ENCODE measurements at regions not wholly inside any gene's neighbourhood (a gene's known extent, or its start where the extent isn't known, plus 50 kb on each side); places are given as distances from the start of the nearest gene placed in this dataset.

DNA sequence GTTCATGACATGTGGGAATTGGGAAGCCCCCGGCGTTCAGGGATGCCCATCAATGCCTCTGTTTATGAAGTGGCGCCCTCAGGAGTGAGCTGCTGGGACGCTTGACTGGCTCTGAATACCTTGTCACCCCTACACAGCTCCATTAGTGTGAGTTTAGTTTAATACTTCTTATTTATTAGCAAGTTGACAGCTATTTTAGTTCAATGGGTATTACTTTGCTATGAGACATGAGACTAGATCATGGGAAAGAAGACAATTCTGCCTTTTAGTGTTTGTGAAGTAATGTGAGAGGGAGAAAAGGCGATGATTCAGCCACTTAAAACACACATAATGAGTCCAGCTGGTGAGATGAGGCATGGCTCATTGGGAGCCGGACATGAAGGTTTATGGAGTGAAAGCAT, 678.5 kb downstream of the NR2F2 start:
- TF ChIP-seq CTCF (IDR thresholded peaks at IDR 0.05; ENCODE audit: low read depth, low read length) = no peak
- DNase-seq (ENCODE audit: low read depth in 2 of 2) = peak in 1 of 2 donors; percentile 48

GRCh38 chr15:97012986-97013385, 682.5 kb downstream of the NR2F2 start:
- TF ChIP-seq CTCF (IDR thresholded peaks at IDR 0.05; ENCODE audit: low read depth, low read length) = no peak
- DNase-seq (ENCODE audit: low read depth in 2 of 2) = no peak
- H3K4me3 ChIP-seq (replicated peaks in 1 of 2; ENCODE audit: low read depth in 2 of 2, low read length in 2 of 2) = no peak overlapping the region

More for the DNA sequence above, 678.5 kb downstream of the NR2F2 start:
- no peak overlapping the region for H3K4me3 ChIP-seq (replicated peaks in 1 of 2; ENCODE audit: low read depth in 2 of 2, low read length in 2 of 2)

DNA sequence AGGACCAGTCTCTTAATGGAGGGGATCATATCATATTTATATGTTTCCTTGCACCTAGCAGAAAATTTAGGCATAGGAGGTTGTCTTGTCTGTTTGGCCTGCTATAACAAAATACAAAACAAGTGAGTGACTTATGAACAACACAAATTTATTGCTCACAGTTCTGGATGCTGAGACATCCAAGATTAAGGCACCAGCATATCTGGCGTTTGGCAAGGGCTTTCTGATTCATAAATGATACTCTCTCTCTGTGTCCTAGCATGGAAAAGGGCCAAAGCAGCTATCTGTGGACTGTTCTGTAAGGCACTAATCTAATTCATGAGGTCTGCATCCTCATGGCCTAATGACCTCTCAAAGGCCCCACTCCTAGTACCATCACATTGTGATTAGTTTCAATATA, 683.0 kb downstream of the NR2F2 start:
- no peak for TF ChIP-seq CTCF (IDR thresholded peaks at IDR 0.05; ENCODE audit: low read depth, low read length)
- no peak overlapping the region for H3K4me3 ChIP-seq (replicated peaks in 1 of 2; ENCODE audit: low read depth in 2 of 2, low read length in 2 of 2)
- DNase-seq (ENCODE audit: low read depth in 2 of 2) = no peak

DNA sequence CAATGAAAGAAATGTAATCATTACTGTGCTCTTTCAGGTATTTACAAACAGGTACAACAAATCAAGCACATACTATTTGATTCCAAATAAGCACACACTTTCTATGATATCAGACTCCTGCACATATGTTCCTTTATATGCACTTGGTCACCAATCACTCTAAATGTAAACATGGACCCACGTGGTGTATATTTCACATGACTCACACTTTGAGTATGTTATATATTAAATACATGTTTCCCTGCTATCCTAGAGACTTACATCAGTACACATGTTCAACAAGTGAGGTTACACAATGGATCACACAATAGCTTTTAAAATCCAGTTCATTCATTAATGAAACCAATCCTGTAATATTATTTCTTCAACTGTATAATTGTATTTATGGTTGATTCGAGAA, 683.5 kb downstream of the NR2F2 start:
- H3K4me3 ChIP-seq (replicated peaks in 1 of 2; ENCODE audit: low read depth in 2 of 2, low read length in 2 of 2) = no peak overlapping the region
- no peak for TF ChIP-seq CTCF (IDR thresholded peaks at IDR 0.05; ENCODE audit: low read depth, low read length)
- no peak for DNase-seq (ENCODE audit: low read depth in 2 of 2)

GRCh38 chr15:97023488-97023844, 693.0 kb downstream of the NR2F2 start:
- TF ChIP-seq CTCF (IDR thresholded peaks at IDR 0.05; ENCODE audit: low read depth, low read length) = no peak
- no peak for DNase-seq (ENCODE audit: low read depth in 2 of 2)
- H3K4me3 ChIP-seq (replicated peaks in 1 of 2; ENCODE audit: low read depth in 2 of 2, low read length in 2 of 2) = no peak overlapping the region

- H3K4me3 ChIP-seq (replicated peaks in 1 of 2; ENCODE audit: low read depth in 2 of 2, low read length in 2 of 2) = no peak overlapping the region
- DNase-seq (ENCODE audit: low read depth in 2 of 2) = peak in 1 of 2 donors; percentile 43
- TF ChIP-seq CTCF (IDR thresholded peaks at IDR 0.05; ENCODE audit: low read depth, low read length) = no peak
Observed at GRCh38 chr15:97026781-97027180, 696.3 kb downstream of the NR2F2 start.

DNA sequence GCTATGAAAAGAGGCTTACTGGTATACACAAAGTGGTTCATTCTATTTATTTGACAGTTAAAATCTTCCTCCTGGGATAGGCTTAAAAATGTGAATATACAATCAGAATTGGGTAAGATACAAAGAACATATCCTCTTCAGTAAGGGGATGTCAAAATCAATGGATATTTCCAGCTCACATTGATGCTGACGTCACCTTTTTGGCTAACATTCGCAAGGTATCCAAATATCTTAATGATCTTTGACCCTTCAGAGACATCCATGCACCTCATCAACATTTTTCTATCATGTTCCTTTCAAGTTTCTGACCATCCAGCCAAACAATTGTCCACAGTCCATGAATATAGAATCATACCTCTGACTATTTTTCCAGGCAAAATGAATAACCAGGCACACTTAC, 697.3 kb downstream of the NR2F2 start:
- H3K4me3 ChIP-seq (replicated peaks in 1 of 2; ENCODE audit: low read depth in 2 of 2, low read length in 2 of 2) = no peak overlapping the region
- TF ChIP-seq CTCF (IDR thresholded peaks at IDR 0.05; ENCODE audit: low read depth, low read length) = no peak
- no peak for DNase-seq (ENCODE audit: low read depth in 2 of 2)

Data from cardiac fibroblast (primary cell).